GM18868 (cell line): ENCODE measurements at regions not wholly inside any gene's neighbourhood (a gene's known extent, or its start where the extent isn't known, plus 50 kb on each side); places are given as distances from the start of the nearest gene placed in this dataset.
"Not testable (repeated sequence)": the region's sequence is repeated elsewhere in the genome, so short reads cannot be mapped to it uniquely, and the experiment has no call there.

Experiments
- ATAC-seq: cut with Tn5 transposase; IDR thresholded peaks from one replicate; pipeline ENCODE4 v1.9.1; 2021; ENCODE audit warnings: mild to moderate bottlenecking, moderate library complexity; ENCODE audit not compliant: unreplicated experiment

- no peak for ATAC-seq
These were observed 126.3 kb upstream of the NANOGP8 start for GRCh38 chr15:35211240-35211902.

- no peak for ATAC-seq
These were observed 125.3 kb upstream of the NANOGP8 start for GRCh38 chr15:35210370-35210769.

GRCh38 chr15:35209838-35210237, 124.7 kb upstream of the NANOGP8 start:
- no peak for ATAC-seq

GRCh38 chr15:35208353-35208752, 123.3 kb upstream of the NANOGP8 start:
- ATAC-seq, result no peak

GRCh38 chr15:35206060-35206675, 121.1 kb upstream of the NANOGP8 start:
- ATAC-seq, result peak; percentile 65

- ATAC-seq, result no peak
These were observed 113.1 kb upstream of the NANOGP8 start for GRCh38 chr15:35198197-35198596.

- no peak for ATAC-seq
These were observed 112.7 kb upstream of the NANOGP8 start for GRCh38 chr15:35197754-35198153.

- no peak for ATAC-seq
These were observed 112.2 kb upstream of the NANOGP8 start for GRCh38 chr15:35197306-35197705.

GRCh38 chr15:35196273-35196672, 111.2 kb upstream of the NANOGP8 start:
- ATAC-seq, result no peak

GRCh38 chr15:35195649-35196048, 110.6 kb upstream of the NANOGP8 start:
- no peak for ATAC-seq

GRCh38 chr15:35195031-35195430, 109.9 kb upstream of the NANOGP8 start:
- ATAC-seq, result no peak

GRCh38 chr15:35194296-35194695, 109.2 kb upstream of the NANOGP8 start:
- ATAC-seq, result no peak

- ATAC-seq, result no peak
These were observed 106.7 kb upstream of the NANOGP8 start for GRCh38 chr15:35191783-35192182.

GRCh38 chr15:35186346-35186745, 101.3 kb upstream of the NANOGP8 start:
- no peak for ATAC-seq

- ATAC-seq, result no peak
These were observed 99.6 kb upstream of the NANOGP8 start for GRCh38 chr15:35184646-35185045.

- peak; percentile 65 for ATAC-seq
These were observed 97.9 kb upstream of the NANOGP8 start for GRCh38 chr15:35182841-35183479.

GRCh38 chr15:35181538-35181937, 96.4 kb upstream of the NANOGP8 start:
- peak; percentile 74 for ATAC-seq

- ATAC-seq, result no peak
These were observed 94.6 kb upstream of the NANOGP8 start for GRCh38 chr15:35179739-35180138.

- not testable (repeated sequence) for ATAC-seq
These were observed 93.1 kb upstream of the NANOGP8 start for GRCh38 chr15:35178186-35178585.

- ATAC-seq, result no peak
These were observed 89.9 kb upstream of the NANOGP8 start for GRCh38 chr15:35174948-35175347.

GRCh38 chr15:35173444-35174118, 88.5 kb upstream of the NANOGP8 start:
- no peak for ATAC-seq

GRCh38 chr15:35170207-35170606, 85.1 kb upstream of the NANOGP8 start:
- no peak for ATAC-seq
